LNCAP (cell line): ENCODE measurements at regions not wholly inside any gene's neighbourhood (a gene's known extent, or its start where the extent isn't known, plus 50 kb on each side); places are given as distances from the start of the nearest gene placed in this dataset.

Experiments
- TF ChIP-seq, protein P1 (sequence below): fragments of 450-650 bp; IDR thresholded peaks from 2 replicates; pipeline ENCODE4 v1.5.1; 2017; ENCODE audit warnings: mild to moderate bottlenecking

DNA sequence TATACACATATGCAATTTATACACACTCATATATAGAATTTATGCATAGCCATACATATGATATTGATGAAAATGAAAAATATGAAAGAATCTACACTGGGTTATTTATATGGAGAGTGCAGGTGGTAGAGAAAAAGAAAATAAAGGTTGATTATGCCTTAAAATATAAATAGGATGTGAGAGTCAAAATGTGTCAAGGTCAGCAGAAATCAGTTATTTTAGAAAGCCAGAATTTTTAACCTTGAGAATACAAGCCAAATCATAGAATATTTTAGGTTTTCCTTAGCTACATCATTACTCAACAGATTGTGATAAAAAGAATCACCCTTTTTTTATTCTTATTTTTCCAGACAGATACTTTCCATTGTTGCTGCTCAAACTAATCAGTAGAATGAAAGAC is 146.2 kb downstream of the SLC6A15 start:
- TF ChIP-seq, protein P1, sequence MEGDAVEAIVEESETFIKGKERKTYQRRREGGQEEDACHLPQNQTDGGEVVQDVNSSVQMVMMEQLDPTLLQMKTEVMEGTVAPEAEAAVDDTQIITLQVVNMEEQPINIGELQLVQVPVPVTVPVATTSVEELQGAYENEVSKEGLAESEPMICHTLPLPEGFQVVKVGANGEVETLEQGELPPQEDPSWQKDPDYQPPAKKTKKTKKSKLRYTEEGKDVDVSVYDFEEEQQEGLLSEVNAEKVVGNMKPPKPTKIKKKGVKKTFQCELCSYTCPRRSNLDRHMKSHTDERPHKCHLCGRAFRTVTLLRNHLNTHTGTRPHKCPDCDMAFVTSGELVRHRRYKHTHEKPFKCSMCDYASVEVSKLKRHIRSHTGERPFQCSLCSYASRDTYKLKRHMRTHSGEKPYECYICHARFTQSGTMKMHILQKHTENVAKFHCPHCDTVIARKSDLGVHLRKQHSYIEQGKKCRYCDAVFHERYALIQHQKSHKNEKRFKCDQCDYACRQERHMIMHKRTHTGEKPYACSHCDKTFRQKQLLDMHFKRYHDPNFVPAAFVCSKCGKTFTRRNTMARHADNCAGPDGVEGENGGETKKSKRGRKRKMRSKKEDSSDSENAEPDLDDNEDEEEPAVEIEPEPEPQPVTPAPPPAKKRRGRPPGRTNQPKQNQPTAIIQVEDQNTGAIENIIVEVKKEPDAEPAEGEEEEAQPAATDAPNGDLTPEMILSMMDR, result no peak

DNA sequence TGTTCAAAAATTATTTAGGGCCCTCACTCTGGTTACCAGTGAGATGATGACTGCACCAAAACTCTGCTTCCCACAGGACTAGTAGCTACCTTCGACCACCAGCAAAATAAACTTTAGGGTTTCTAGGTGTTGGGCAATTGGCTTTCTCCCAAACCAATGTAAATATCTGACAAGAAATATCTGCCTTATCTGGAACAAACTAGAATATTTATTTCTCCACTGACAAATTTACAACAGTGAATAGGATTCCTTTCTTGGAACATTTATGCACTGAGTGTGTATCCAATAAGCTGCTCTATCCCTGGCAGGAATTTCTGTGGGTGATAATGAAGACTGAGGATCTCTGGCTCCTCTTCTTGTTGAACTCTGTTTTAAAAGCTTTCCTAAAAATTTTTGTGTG is 148.6 kb downstream of the SLC6A15 start:
- TF ChIP-seq, protein P1, result no peak

DNA sequence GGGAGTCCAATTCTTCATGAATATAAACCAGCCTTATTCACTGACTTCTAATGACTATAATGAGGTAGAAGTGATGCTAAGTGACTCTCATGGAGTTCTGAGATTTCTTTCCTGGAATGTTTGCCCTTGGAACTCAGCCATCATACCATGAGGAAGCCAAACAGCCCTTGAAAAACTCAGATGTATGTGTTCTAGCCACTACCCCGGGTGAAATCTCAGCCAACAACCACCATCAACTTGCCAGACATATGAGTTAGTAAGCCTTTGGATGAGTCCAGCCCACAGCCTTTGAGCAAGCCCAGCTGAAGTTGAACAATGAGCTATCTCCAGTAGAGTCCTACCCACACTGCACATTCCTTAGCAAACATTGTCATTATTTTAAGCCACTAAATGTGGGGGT is 149.5 kb downstream of the SLC6A15 start:
- TF ChIP-seq, protein P1, result no peak

DNA sequence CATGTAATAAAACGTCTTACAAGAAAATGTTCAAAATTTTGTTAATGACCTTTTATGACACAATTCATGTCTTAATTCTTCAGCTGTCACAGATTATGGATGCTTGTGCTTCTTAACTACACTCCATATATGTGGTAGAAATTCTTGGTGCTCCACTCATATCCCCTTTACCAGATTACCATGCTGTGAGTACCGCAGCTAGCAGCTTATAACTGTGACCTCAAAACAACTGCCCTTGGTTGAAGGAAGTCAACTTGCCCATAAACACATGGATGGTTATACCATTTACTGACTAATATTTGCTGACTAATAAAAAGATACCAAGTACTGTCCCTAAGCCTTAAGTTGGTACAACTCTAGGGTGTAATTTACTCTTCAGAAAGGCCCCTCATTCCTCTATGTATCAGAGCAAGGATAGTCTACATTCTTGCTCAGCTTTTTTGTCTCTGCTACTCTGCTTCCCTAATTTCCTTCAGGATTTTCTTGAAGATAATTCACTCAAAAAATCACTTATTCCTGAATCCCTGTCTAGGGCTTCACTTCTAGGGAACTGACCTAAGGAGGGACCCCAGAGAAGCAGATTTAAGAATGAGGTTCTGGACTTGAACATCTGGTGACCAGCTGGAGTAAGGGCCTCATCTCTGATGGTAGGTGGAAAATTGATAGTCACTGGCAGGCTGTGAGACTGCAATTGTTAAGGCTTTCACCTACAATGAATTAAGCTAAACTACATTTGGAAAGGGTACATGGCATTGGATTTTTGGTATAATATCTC is 152.3 kb downstream of the SLC6A15 start:
- TF ChIP-seq, protein P1, result no peak

DNA sequence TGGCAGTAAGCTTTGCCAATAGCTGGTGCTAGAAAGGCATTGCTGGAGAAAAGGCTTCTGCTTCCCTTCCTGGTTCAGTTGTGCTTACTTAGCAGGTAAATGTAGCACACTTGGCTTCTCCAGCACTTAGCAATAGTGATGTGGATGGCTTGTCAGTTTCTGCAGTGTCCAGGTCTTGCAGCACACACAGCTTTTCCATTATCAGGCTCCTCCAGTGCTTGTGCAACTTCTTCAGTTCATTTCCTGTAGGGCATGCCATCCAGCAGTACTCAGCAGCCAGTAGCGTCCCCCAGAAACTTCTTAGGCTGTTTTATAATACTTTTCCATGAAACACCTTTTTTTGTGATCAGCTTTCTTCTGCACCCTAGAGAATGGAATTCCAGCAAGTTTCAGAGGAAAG is 154.6 kb downstream of the SLC6A15 start:
- TF ChIP-seq, protein P1, result no peak

DNA sequence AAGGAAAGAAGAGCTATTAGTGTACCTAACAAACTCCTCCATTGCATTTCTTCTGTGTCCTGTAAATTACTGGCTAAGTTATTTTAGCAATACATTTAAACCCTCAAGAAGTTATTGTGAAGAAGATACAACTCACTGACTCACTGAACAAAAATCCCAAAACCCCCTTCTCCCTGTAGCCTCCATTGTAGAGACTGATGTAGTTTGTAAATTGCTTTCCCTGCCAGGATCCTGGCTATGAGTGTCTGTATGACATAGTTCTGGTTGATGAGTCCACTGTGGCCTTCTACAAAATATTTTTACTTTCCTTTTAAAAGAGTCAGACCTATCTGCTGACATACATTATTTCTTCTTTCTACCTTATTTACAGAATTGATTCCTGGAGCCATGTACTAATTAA is 155.6 kb downstream of the SLC6A15 start:
- TF ChIP-seq, protein P1, result no peak

DNA sequence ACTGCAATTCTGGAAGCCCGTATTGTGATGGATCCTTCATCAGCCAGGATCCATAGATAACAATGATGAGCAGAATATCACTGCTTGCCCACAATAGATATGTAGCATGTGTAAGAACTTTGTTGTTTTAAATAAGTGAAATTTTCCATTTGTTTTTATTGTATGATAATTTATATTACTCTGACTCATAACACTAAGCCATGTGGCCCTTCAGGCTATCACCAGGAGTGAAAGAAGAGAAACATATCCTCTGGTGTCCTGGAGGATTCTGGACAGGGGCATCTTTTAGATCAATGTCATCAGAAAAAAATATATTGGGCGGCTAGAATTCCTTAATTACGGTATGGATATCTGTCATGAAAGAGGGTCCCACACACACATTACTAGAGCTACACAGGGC is 167.5 kb downstream of the SLC6A15 start:
- TF ChIP-seq, protein P1, result no peak

DNA sequence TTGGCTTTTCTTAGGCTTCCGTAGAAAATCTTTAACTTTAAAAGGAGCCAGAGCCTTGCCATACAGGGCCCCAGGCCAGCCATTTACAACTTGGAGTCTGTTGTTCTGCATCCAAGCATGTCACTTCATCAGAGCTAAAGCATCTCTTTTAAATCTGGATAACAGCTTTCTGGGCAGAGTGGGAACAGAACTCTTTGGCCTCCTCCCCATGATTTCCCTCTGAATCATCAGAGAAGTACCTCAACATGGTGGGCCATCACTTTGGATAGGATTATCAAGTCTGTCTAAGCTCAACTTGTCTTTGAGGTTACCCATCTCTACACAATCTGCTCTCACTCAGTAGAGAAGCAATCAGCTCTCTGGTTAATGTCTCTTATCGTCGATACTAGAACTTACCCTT is 170.9 kb downstream of the SLC6A15 start:
- TF ChIP-seq, protein P1, result no peak
